Mesenchymal stem cell (in vitro differentiated cells and primary cell): ENCODE measurements at regions not wholly inside any gene's neighbourhood (a gene's known extent, or its start where the extent isn't known, plus 50 kb on each side); places are given as distances from the start of the nearest gene placed in this dataset.
A peak's percentile ranks its signal among the peaks of the same experiment; 100 is the strongest.

Source experiments
- DNase-seq: peaks from one replicate; pipeline ENCODE4 v3.0.0-alpha.2; 2013
- H2AFZ ChIP-seq: one replicate; pipeline ENCODE4 v1.6.1; 2013; ENCODE audit warnings: low read depth, mild to moderate bottlenecking, control low read depth, inconsistent platforms, low read length, moderate library complexity
- H2AK5ac ChIP-seq: 2 replicates; pipeline ENCODE4 v1.6.1; 2013; ENCODE audit warnings: low read length, moderate library complexity, mild to moderate bottlenecking, inconsistent platforms; ENCODE audit not compliant: severe bottlenecking
- H2BK120ac ChIP-seq: one replicate; pipeline ENCODE4 v1.6.1; 2013; ENCODE audit warnings: low read depth, mild to moderate bottlenecking, inconsistent platforms, low read length, moderate library complexity
- H2BK12ac ChIP-seq, 2 experiments: one replicate each; pipeline ENCODE4 v1.6.1; 2013; ENCODE audit warnings: inconsistent platforms in 2 of 2, low read length in 2 of 2, mild to moderate bottlenecking in 2 of 2, moderate library complexity in 2 of 2, control low read depth in 1 of 2
- H2BK15ac ChIP-seq: one replicate; pipeline ENCODE4 v1.6.1; 2013; ENCODE audit warnings: mild to moderate bottlenecking, low read depth, inconsistent platforms; ENCODE audit not compliant: poor library complexity, severe bottlenecking
- H2BK5ac ChIP-seq: 2 replicates; pipeline ENCODE4 v1.6.1; 2013; ENCODE audit warnings: low read depth, mild to moderate bottlenecking, low read length, control low read depth, inconsistent platforms; ENCODE audit not compliant: poor library complexity, severe bottlenecking
- H3K14ac ChIP-seq, 2 experiments: one replicate each; pipeline ENCODE4 v1.6.1; 2013; ENCODE audit warnings: inconsistent platforms in 2 of 2, low read length in 2 of 2, control low read depth in 1 of 2, mild to moderate bottlenecking in 1 of 2, moderate library complexity in 1 of 2
- H3K18ac ChIP-seq, 2 experiments: one replicate each; pipeline ENCODE4 v1.6.1; 2013; ENCODE audit warnings: inconsistent platforms in 2 of 2, low read length in 2 of 2, control low read depth in 1 of 2, low read depth in 1 of 2, mild to moderate bottlenecking in 1 of 2
- H3K23ac ChIP-seq, 2 experiments: one replicate each; pipeline ENCODE4 v1.6.1; 2013; ENCODE audit warnings: inconsistent platforms in 2 of 2, low read length in 2 of 2, mild to moderate bottlenecking in 2 of 2, moderate library complexity in 2 of 2, control low read depth in 1 of 2
- H3K27ac ChIP-seq: 2 replicates; pipeline ENCODE4 v1.5.1; 2013; ENCODE audit warnings: mild to moderate bottlenecking, moderate library complexity, low read length, control low read depth, inconsistent platforms; ENCODE audit not compliant: poor library complexity, severe bottlenecking
- H3K27me3 ChIP-seq, 2 experiments: 2 replicates each; pipeline versions ENCODE4 v1.6.1 to v1.7.0; 2013; ENCODE audit warnings: low read length in 2 of 2, mild to moderate bottlenecking in 2 of 2, moderate library complexity in 2 of 2, control low read depth in 1 of 2, inconsistent platforms in 1 of 2; ENCODE audit not compliant: control insufficient read depth in 1 of 2, insufficient read depth in 1 of 2
- H3K36me3 ChIP-seq, 2 experiments: 2 replicates each; pipeline versions ENCODE4 v1.6.1 to v1.7.0; 2013; ENCODE audit warnings: low read length in 2 of 2, control low read depth in 1 of 2, inconsistent platforms in 1 of 2, low read depth in 1 of 2, mild to moderate bottlenecking in 1 of 2; ENCODE audit not compliant: insufficient read depth in 2 of 2, control insufficient read depth in 1 of 2
- H3K4ac ChIP-seq, 2 experiments: one replicate each; pipeline ENCODE4 v1.6.1; 2013; ENCODE audit warnings: inconsistent platforms in 2 of 2, low read length in 2 of 2, mild to moderate bottlenecking in 2 of 2, moderate library complexity in 2 of 2, control low read depth in 1 of 2, low read depth in 1 of 2
- H3K4me1 ChIP-seq: 2 replicates; pipeline ENCODE4 v1.6.1; 2013; ENCODE audit warnings: low read depth, low read length, control low read depth; ENCODE audit not compliant: control insufficient read depth, insufficient read depth
- H3K4me2 ChIP-seq: 2 replicates; pipeline ENCODE4 v1.6.1; 2013; ENCODE audit warnings: low read length, mild to moderate bottlenecking, inconsistent platforms; ENCODE audit not compliant: poor library complexity, severe bottlenecking
- H3K4me3 ChIP-seq, 2 experiments: 2 replicates each; pipeline versions ENCODE4 v1.5.1 to v1.7.0; 2013; ENCODE audit warnings: low read length in 2 of 2, mild to moderate bottlenecking in 2 of 2, control low read depth in 1 of 2, low read depth in 1 of 2; ENCODE audit not compliant: insufficient read depth in 1 of 2
- H3K79me1 ChIP-seq: replicated peaks from 2 replicates; pipeline ENCODE4 v1.6.1; 2013; ENCODE audit warnings: mild to moderate bottlenecking, control low read depth, low read length, inconsistent platforms; ENCODE audit not compliant: poor library complexity, severe bottlenecking
- H3K9ac ChIP-seq: 2 replicates; pipeline ENCODE4 v1.7.0; 2013; ENCODE audit warnings: mild to moderate bottlenecking, low read length, moderate library complexity
- H3K9me3 ChIP-seq: 2 replicates; pipeline ENCODE4 v1.7.0; 2013; ENCODE audit warnings: mild to moderate bottlenecking, low read length; ENCODE audit not compliant: control insufficient read depth
- H4K8ac ChIP-seq: one replicate; pipeline ENCODE4 v1.6.1; 2013; ENCODE audit warnings: inconsistent platforms, mild to moderate bottlenecking, low read length, moderate library complexity
- H4K91ac ChIP-seq: one replicate; pipeline ENCODE4 v1.6.1; 2013; ENCODE audit warnings: mild to moderate bottlenecking, low read length, inconsistent platforms
- WGBS: methylation state at CpG from one replicate; pipeline ENCODE4 v1.1.7; 2013; ENCODE audit warnings: mixed read lengths; 5-methylcytosine and 5-hydroxymethylcytosine counted together

DNA sequence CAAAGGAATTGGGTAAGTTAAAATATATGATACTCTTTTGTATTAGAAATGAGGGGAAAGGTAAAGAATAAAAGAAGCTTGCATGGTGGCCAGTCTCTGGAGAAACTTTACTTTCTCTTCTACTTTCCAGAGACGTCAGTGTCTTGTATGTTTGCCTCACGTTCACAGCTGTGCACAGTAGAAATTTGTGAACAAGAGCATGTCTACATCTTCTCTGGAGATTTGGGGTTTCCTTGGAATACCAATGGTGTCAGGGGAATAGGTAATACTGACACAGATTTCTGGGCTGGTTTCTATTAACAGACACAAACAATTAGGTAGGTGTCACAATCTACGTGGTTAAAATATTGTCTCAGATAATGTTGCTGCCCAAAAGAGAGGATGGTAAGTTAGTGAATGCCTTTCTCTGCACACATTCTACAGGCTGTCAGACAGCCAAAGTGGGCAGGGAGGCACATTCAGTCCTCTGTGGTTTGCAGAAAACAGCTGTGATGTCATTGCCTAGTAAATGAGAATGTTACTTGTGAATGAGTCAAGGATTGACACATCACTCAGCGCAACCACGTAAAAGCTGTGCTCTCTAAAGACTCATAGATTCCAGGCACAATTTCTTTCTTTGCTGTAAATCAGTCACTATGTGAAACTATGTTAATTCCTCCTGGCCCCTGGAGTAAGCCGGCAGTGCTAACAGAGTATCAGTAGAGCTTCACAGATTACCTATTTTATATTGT lies 397.1 kb downstream of the MAN2A1 start:
- Histone ChIP-seq H2BK120ac (no peak overlapping the region), H3K79me1 (no peaks in the 10 kb centered on the region), H3K27me3 (peaks cover 0 to 16% of the 10 kb centered on the region in 2 experiments), H3K4me1 (no peaks in the 10 kb centered on the region), H3K18ac (no peak overlapping the region), H2AFZ (no peak overlapping the region), H4K91ac (no peak overlapping the region), H3K27ac (no peak overlapping the region), H3K4me3 (peak overlapping the region in 1 of 2 experiments; percentile 52), H2BK5ac (no peak overlapping the region), H4K8ac (peak overlapping the region; percentile 27), H3K23ac (no peak overlapping the region), H3K4me2 (no peak overlapping the region), H3K9me3 (no peaks in the 10 kb centered on the region), H2BK15ac (no peak overlapping the region), H2AK5ac (no peak overlapping the region), H3K36me3 (no peaks in the 10 kb centered on the region), H2BK12ac (no peak overlapping the region), H3K4ac (no peak overlapping the region), H3K14ac (no peak overlapping the region), H3K9ac (peak overlapping the region; percentile 45)
- WGBS = 30% methylated on average over 5 of the region's 6 CpGs
- peak; percentile 96 for DNase-seq

DNA sequence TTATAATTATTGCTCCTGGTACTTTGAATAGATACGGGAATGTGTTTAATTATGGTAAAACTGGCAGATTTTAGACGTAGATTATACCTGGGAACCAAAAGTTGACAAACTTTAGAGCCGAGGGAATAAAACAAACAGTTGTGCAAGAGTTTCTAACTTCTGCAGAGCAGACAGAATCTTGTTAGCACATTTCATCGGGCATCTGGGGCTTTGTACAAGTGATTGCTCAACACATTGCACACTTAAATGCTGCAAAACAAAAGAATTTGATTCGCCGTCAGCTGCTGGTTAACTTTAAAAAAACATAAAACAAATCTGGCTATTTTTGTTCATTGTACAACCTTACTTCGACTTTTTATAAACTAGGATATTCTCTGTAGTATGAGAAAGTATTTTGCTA lies 398.1 kb downstream of the MAN2A1 start:
- H3K9ac ChIP-seq = peak overlapping the region; percentile 16
- H3K4me3 ChIP-seq = no peak overlapping the region
- peak; percentile 40 for DNase-seq
- no peak overlapping the region for H4K91ac ChIP-seq
- peaks cover 0 to 14% of the 10 kb centered on the region in 2 experiments for H3K27me3 ChIP-seq
- H3K79me1 ChIP-seq = no peaks in the 10 kb centered on the region
- 82% methylated on average over 6 of the region's 7 CpGs for WGBS
- no peak overlapping the region for H2BK12ac ChIP-seq
- no peak overlapping the region for H2BK5ac ChIP-seq
- H4K8ac ChIP-seq = no peak overlapping the region
- H2AK5ac ChIP-seq = no peak overlapping the region
- no peak overlapping the region for H3K27ac ChIP-seq
- no peak overlapping the region for H3K4me2 ChIP-seq
- H3K9me3 ChIP-seq = no peaks in the 10 kb centered on the region
- no peak overlapping the region for H2BK15ac ChIP-seq
- no peaks in the 10 kb centered on the region for H3K4me1 ChIP-seq
- no peak overlapping the region for H3K18ac ChIP-seq
- no peak overlapping the region for H2BK120ac ChIP-seq
- H3K4ac ChIP-seq = no peak overlapping the region
- H3K14ac ChIP-seq = no peak overlapping the region
- H3K23ac ChIP-seq = no peak overlapping the region
- no peaks in the 10 kb centered on the region for H3K36me3 ChIP-seq
- H2AFZ ChIP-seq = no peak overlapping the region

DNA sequence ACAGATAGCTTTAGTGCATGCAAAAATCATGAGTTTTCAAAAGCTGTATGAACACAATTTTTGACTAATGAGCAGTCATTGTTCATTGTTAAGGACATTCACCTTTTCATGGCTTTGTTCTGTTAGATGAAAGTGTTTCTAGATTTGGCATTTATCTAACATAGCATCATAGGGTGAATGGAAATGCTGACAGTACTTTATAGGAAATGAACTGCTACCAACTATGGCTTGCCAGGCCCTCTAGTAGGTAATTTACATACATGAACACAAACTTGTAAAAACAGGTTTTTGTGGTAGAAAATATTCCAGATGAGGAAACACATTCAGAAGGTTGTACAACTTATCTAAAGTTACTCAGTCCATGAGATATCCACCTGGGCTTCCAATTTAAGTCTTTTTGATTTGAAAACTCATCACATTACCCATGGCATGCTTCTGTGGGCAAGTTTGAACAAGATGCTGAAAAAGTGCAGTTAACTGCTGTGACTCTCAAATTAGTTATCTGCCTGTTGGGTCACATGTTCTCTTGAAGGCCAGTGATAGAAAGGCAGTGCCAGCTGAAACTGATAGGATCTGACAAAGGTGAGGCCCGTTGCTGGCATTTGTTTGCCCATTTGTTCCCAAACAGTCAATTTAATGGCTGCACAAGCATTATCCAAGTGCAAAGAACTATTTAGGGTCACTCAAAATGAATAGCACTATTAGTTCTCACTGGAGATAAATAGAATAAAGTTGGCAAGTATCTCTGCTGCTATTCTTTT lies 399.1 kb downstream of the MAN2A1 start:
- no peaks in the 10 kb centered on the region for H3K79me1 ChIP-seq
- no peak overlapping the region for H3K18ac ChIP-seq
- no peak overlapping the region for H3K4me2 ChIP-seq
- H4K8ac ChIP-seq = no peak overlapping the region
- H2AFZ ChIP-seq = no peak overlapping the region
- 83% methylated on average over 1 of the region's 1 CpG for WGBS
- peaks cover 0 to 10% of the 10 kb centered on the region in 2 experiments for H3K27me3 ChIP-seq
- H3K23ac ChIP-seq = no peak overlapping the region
- no peaks in the 10 kb centered on the region for H3K4me1 ChIP-seq
- no peak overlapping the region for H3K9ac ChIP-seq
- H3K4me3 ChIP-seq = no peak overlapping the region
- H3K14ac ChIP-seq = no peak overlapping the region
- H3K9me3 ChIP-seq = no peaks in the 10 kb centered on the region
- H2BK5ac ChIP-seq = no peak overlapping the region
- H2BK12ac ChIP-seq = peak overlapping the region in 1 of 2 experiments; percentile 31
- H2AK5ac ChIP-seq = no peak overlapping the region
- H2BK120ac ChIP-seq = no peak overlapping the region
- H4K91ac ChIP-seq = no peak overlapping the region
- H3K36me3 ChIP-seq = no peaks in the 10 kb centered on the region
- DNase-seq = no peak
- no peak overlapping the region for H3K27ac ChIP-seq
- H3K4ac ChIP-seq = no peak overlapping the region
- no peak overlapping the region for H2BK15ac ChIP-seq

DNA sequence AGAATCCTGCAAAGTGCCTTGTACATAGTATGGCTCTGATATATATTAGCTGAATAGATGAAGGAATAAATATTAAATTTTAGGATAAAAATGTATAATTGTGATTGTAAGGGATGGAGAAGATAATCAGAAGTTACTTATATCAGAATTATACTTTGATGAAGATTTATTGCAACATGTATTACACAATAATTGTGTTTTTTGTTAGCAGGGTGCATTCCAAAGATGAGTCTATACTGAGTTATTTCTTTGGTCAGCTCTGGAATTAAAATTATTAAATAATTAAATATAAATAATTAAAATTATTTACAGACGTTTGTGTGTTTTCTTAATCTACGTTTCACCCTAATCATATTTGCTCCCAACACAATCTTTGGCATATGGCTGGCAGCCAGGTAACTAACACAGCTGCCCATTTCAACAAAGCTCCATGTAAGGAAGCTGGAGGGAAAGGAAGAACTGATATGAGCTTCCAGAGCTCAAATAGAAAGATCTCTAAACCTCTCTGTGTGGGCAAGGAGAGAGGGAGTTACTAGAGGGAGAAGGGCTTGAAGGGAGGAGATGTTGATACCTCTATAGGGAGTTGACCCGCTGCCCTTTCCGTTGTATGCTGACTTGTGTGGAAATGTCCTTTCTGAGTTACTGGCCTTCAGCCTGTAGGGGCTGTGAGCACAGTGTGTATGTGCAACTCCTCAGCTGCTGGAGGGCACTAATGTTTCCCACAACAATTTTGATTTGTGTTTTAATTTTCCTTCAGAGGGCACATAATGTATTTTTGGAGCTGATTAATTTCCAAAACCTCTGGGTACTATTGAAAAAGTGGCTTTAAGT lies 403.4 kb downstream of the MAN2A1 start:
- Histone ChIP-seq H4K91ac (no peak overlapping the region), H2BK120ac (no peak overlapping the region), H2AK5ac (no peak overlapping the region), H3K23ac (no peak overlapping the region), H4K8ac (no peak overlapping the region), H2AFZ (no peak overlapping the region), H3K14ac (no peak overlapping the region), H3K9ac (no peak overlapping the region), H2BK12ac (no peak overlapping the region), H3K4me1 (no peaks in the 10 kb centered on the region), H3K4me2 (no peak overlapping the region), H2BK15ac (no peak overlapping the region), H3K18ac (no peak overlapping the region), H3K4ac (no peak overlapping the region), H3K27me3 (no peaks in the 10 kb centered on the region), H3K27ac (no peak overlapping the region), H3K79me1 (no peaks in the 10 kb centered on the region), H3K9me3 (no peaks in the 10 kb centered on the region), H2BK5ac (no peak overlapping the region), H3K36me3 (no peaks in the 10 kb centered on the region), H3K4me3 (no peak overlapping the region)
- 92% methylated on average over 2 of the region's 4 CpGs for WGBS
- DNase-seq = no peak
